GM10266 (cell line): ENCODE measurements at regions not wholly inside any gene's neighbourhood (a gene's known extent, or its start where the extent isn't known, plus 50 kb on each side); places are given as distances from the start of the nearest gene placed in this dataset.
"Not testable (repeated sequence)": the region's sequence is repeated elsewhere in the genome, so short reads cannot be mapped to it uniquely, and the experiment has no call there.

Experiments used
- DNase-seq: peaks from one replicate; pipeline ENCODE4 v3.0.0; 2012; ENCODE audit errors: extremely low spot score
- CTCF ChIP-seq: IDR thresholded peaks from 2 replicates; pipeline ENCODE4 v1.5.1; 2012; ENCODE audit warnings: mild to moderate bottlenecking, low read depth; ENCODE audit not compliant: control insufficient read depth, insufficient read depth; ENCODE audit errors: missing control alignments

- TF ChIP-seq CTCF = no peak
- no peak for DNase-seq
Measured at GRCh38 chr14:50030036-50030435, 86.3 kb downstream of the VCPKMT start.

GRCh38 chr14:50030911-50031310, 85.5 kb downstream of the VCPKMT start:
- DNase-seq = not testable (repeated sequence)

- DNase-seq = no peak
- no peak for TF ChIP-seq CTCF
Measured at GRCh38 chr14:50031602-50032313, 84.6 kb downstream of the VCPKMT start.

- DNase-seq = not testable (repeated sequence)
Measured at GRCh38 chr14:50032462-50033167, 83.8 kb downstream of the VCPKMT start.

- no peak for DNase-seq
- TF ChIP-seq CTCF = no peak
Measured at GRCh38 chr14:50035214-50035613, 81.2 kb downstream of the VCPKMT start.

- TF ChIP-seq CTCF = no peak
- no peak for DNase-seq
Measured at GRCh38 chr14:50036211-50036610, 80.2 kb downstream of the VCPKMT start.

GRCh38 chr14:50036637-50037036, 79.7 kb downstream of the VCPKMT start:
- DNase-seq = no peak
- no peak for TF ChIP-seq CTCF

GRCh38 chr14:50037240-50037639, 79.1 kb downstream of the VCPKMT start:
- DNase-seq = no peak
- no peak for TF ChIP-seq CTCF
